GM12873 (cell line): ENCODE measurements at regions not wholly inside any gene's neighbourhood (a gene's known extent, or its start where the extent isn't known, plus 50 kb on each side); places are given as distances from the start of the nearest gene placed in this dataset.

Experiments used
- CTCF ChIP-seq: IDR thresholded peaks from 2 replicates; pipeline ENCODE4 v1.5.1; 2012; ENCODE audit warnings: low read depth, mild to moderate bottlenecking, moderate library complexity, low read length, control low read depth; ENCODE audit not compliant: insufficient read depth; ENCODE audit errors: missing control alignments

GRCh38 chr18:59990121-59990823 is 90.5 kb downstream of the PMAIP1 start:
- TF ChIP-seq CTCF = no peak

- peak; percentile 76 for TF ChIP-seq CTCF
Observed at GRCh38 chr18:59988098-59988706, 88.4 kb downstream of the PMAIP1 start.

DNA sequence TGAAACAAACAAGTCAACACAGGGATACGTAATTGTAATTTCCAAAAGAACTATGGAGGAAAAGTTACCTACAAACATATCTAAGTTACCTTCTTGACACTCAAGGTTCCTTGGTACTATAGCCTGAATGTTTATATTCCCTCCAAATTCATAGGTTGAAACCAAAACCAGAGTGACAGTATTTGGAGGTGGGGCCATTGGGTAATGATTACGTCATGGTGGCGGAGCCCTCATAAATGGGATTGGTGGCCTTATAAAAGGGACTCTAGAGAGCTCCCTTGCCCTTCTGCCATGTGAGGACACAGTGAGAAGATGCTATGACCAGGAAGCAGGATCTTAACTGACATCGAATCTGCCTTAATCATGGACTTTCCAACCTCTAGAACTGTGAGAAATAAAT is 87.3 kb downstream of the PMAIP1 start:
- TF ChIP-seq CTCF = no peak

DNA sequence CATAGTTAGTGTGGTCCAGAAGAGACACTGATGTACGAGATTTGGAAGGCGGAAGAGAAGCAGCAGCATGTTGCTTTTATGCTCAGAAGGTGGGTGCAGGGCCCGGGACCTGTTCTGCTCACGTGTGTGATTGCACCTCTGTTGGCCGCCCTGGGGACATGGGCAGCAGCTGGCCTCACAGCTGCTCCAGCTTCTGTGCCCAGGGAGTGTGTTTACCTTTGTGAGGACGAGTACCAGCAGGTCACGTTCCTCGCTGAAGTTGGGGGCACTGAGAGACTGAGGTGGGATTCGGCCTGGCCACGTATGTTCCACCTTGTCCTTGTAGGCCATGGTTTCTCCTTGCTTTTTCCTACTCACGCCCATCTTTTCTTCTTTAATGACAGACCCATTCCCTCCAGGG is 86.3 kb downstream of the PMAIP1 start:
- no peak for TF ChIP-seq CTCF

DNA sequence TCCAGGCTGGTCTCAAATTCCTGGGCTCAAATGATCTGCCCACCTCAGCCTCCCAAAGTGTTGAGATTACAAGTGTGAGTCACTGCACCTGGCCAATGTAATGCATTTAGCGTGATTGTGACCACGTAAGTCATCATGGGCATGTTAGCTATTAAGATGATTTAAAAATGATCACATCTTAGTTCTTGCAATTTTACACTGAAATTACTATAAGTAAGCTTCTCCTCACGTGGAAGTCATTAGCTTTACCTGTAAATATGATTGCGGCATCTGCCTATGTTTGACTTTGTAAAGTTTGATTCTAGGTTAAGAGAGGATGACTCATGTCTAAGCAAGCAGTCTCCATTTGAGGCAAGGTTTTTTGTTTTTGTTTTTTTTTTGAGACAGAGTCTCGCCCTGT is 85.5 kb downstream of the PMAIP1 start:
- TF ChIP-seq CTCF = no peak

GRCh38 chr18:59983506-59983905 is 83.7 kb downstream of the PMAIP1 start:
- TF ChIP-seq CTCF = no peak

DNA sequence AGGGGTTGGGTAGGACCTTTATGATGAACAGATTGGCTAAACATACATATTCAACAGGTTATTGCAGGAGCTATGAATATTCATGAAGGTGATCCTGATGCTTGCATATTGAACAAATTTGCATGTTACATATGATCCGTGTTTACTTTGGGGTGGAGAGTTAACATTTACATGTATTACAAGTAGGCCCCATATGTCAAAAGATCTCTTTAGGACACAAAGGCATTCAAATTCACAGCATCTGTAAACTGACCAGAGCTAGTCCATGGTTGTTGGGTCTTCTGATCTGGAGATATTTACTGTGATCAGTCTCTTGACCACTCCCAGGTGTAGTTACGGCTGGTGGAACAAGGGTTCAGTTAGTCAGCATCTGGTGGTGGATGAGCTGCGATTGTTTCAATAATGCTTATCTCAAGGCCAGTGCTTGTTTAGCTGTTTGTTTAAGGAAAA is 80.4 kb downstream of the PMAIP1 start:
- no peak for TF ChIP-seq CTCF
